Coronary artery (tissue), 2 donors: ENCODE measurements at regions not wholly inside any gene's neighbourhood (a gene's known extent, or its start where the extent isn't known, plus 50 kb on each side); places are given as distances from the start of the nearest gene placed in this dataset.
"Not testable (repeated sequence)": the region's sequence is repeated elsewhere in the genome, so short reads cannot be mapped to it uniquely, and the experiment has no call there.

Experiments
- DNase-seq: peaks from one replicate; pipeline ENCODE4 v3.0.0-alpha.2; 2017; ENCODE audit warnings: low spot score
- H3K27ac ChIP-seq, 2 donors: fragments of 200-600 bp; sonication (generic); one replicate each; pipeline ENCODE4 v1.5.1; 2016 to 2019
- H3K4me3 ChIP-seq: fragments of 200-600 bp; sonication (generic); 2 replicates; pipeline ENCODE4 v1.5.1; 2016; ENCODE audit warnings: mild to moderate bottlenecking, moderate library complexity
- TF ChIP-seq, protein P1 (sequence below): fragments of 200-600 bp; sonication (generic); IDR thresholded peaks from one replicate; pipeline ENCODE4 v1.5.1; 2019; ENCODE audit warnings: antibody characterized with exemption

DNA sequence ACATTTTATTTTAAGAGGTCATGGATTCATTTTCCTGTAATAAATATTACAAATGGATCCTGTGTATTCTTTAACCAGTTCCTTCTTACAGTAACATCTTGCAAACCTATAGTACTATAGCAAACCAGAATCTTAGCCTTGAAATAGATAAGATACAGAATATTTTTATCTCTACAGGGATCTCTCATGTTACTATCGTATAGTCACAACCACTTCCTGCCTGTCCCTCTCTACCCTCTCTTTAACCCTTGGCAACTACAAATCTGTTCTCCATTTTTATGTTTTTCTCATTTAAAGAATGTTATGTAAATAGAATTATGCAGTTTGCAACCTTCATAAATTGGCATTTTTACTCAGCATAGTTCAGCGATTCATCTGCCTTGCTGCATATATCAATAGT is 454.0 kb downstream of the DIRAS2 start:
- Histone ChIP-seq H3K4me3 (no peak overlapping the region), H3K27ac (no peak overlapping the region)
- TF ChIP-seq, protein P1, sequence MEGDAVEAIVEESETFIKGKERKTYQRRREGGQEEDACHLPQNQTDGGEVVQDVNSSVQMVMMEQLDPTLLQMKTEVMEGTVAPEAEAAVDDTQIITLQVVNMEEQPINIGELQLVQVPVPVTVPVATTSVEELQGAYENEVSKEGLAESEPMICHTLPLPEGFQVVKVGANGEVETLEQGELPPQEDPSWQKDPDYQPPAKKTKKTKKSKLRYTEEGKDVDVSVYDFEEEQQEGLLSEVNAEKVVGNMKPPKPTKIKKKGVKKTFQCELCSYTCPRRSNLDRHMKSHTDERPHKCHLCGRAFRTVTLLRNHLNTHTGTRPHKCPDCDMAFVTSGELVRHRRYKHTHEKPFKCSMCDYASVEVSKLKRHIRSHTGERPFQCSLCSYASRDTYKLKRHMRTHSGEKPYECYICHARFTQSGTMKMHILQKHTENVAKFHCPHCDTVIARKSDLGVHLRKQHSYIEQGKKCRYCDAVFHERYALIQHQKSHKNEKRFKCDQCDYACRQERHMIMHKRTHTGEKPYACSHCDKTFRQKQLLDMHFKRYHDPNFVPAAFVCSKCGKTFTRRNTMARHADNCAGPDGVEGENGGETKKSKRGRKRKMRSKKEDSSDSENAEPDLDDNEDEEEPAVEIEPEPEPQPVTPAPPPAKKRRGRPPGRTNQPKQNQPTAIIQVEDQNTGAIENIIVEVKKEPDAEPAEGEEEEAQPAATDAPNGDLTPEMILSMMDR: no peak
- DNase-seq: no peak

DNA sequence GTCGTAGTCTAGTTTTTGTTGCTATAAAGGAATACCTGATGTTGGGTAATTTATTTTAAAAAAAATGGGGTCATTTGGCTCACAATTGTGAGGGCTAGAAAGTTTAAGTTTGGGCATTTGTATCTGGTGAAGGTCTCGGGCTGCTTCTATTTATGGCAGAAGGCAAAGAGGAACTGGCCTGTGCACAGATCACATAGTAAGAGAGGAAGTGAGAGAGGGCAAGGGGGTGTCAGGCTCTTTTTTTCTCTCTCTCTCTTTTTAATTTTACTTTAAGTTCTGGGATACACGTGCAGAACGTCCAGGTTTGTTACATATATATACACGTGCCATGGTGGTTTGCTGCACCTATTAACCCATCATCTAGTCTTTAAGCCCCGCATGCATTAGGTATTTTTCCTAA is 453.3 kb downstream of the DIRAS2 start:
- H3K4me3 ChIP-seq: no peak overlapping the region
- no peak overlapping the region for H3K27ac ChIP-seq
- TF ChIP-seq, protein P1: no peak
- DNase-seq: no peak

DNA sequence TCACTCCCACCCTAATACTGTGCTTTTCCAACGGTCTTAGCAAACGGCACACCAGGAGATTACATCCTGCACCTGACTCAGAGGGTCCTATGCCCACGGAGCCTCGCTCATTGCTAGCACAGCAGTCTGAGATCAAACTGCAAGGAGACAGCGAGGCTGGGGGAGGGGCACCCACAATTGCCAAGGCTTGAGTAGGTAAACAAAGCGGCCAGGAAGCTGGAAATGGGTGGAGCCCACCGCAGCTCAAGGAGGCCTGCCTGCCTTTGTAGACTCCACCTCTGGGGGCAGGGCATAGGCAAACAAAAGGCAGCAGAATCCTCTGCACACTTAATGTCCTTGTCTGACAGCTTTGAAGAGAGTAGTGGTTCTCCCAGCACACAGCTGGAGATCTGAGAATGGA is 450.2 kb downstream of the DIRAS2 start:
- not testable (repeated sequence) for DNase-seq, H3K4me3 ChIP-seq, H3K27ac ChIP-seq

DNA sequence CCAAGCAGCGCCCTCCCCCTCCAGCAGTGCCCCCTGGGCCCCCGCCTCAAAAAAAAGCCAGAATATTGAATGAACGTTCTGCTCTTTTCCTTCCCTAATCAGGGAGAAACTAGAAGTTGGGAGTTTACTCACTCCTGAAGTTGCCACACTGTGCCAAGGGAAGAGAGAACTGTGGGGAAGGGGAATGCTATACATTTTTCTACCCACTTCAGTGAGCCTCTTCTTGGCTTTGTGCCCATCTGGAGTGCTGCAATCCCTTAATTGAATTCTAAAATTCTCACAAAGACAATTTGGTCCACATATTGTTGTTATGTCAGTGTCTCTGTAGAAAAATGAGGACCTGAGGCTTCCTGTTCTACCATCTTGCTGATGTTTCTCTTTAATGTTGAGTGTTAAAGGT is 443.7 kb downstream of the DIRAS2 start:
- Histone ChIP-seq H3K4me3 (no peak overlapping the region), H3K27ac (no peak overlapping the region)
- DNase-seq: no peak
- TF ChIP-seq, protein P1: no peak

DNA sequence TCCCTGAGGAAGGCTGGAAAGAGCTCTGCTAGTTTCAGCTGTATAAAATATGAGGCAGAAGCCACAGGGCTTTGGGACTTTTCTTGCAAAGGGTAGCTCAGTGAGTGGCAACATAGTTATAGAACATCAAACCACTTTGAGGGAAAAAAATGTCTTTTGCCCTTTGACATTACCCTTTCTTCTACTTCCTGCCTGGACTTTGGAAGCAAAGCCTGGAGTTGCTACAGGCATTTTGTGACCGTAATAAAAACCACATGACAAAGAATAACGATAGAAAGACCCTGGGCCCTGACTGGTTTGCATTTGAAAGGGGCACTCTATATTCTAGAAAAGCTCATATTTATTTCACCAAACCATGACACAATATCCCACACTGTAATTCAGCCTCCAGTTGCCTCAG is 440.9 kb downstream of the DIRAS2 start:
- TF ChIP-seq, protein P1: no peak
- DNase-seq: no peak
- no peak overlapping the region for H3K4me3 ChIP-seq
- no peak overlapping the region for H3K27ac ChIP-seq

DNA sequence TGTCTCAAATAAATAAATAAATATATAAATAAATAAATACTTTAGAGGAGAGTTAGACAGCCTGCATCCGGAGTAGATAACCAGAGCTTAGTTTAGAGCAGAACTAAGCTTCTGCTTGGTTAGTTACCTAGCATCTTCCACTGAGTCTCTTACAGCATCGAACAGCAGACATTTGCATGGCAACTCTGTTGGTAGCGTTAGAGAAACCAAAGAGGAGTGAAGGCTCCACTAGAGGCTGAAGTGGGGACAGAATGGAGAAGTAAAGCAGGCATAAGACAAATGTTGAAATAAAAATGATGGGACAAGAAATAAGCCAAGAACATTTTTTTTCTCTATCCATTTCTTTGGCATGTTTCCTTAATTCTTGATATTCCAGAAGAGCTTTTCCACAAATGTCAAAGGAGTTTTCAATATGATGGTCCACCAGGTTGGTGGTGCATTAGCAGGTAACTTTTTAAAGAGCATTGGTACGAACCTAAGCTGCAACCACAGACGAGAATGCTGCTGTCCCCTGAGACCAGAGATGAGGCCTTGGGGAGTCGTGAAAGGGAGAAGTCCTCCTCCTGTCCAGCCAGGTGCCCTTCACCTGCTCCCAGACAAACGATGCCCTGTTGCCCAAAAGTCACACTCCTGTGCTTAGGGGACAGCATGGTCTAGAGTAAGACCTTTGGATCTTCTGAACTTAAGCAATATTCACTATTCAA is 438.3 kb downstream of the DIRAS2 start:
- DNase-seq: no peak
- Histone ChIP-seq H3K27ac (no peak overlapping the region), H3K4me3 (no peak overlapping the region)
- TF ChIP-seq, protein P1: no peak

DNA sequence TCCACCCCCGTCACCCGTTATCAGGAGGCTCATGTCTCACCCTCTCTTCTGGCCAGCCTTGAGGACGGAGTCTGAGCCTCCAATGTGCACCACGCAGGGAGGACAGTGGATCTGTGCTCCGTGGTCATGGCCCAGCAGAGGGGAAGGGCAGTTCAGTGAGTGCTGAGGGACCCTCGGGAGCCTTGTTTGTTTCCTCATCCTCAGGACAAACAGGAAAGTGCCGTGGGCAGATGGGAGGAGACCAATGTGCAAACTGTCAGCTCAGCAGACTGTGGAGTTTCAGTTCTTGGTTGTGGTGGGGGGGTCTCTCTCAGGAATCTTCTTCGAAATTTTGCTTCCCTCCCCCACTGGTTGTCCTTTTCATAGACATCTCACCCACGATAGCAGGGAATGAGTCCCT is 429.6 kb downstream of the DIRAS2 start:
- peak overlapping the region in 1 of 2 donors; percentile 21 for H3K27ac ChIP-seq
- H3K4me3 ChIP-seq, DNase-seq: not testable (repeated sequence)

DNA sequence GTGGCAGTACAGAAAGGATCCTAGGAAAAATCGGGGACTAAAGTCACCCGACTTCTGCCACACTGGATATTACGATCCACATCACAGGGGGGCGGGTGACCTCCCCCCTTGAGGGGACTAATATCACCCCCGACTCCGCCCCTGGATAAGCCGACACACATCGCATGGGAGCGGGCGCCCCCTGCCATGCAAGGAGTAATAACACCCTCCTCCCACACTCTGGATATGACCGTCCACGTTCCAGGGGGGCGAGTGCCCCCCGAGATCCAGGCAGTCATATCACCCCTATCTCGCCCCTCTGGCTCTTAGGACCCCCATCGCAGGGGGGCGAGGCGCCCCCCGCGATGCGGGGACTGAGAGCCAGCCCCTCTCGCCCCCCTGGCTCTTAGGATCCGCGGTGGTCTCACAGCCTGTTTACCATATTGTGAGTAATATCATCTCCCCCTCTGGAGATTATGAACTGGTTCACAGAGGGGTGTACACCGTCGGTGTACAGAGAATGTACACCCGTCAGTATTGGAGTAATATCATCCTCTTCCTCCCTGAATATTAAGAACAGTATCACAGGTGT is 423.0 kb downstream of the DIRAS2 start:
- H3K4me3 ChIP-seq: no peak overlapping the region
- TF ChIP-seq, protein P1: no peak
- no peak for DNase-seq
- no peak overlapping the region for H3K27ac ChIP-seq

DNA sequence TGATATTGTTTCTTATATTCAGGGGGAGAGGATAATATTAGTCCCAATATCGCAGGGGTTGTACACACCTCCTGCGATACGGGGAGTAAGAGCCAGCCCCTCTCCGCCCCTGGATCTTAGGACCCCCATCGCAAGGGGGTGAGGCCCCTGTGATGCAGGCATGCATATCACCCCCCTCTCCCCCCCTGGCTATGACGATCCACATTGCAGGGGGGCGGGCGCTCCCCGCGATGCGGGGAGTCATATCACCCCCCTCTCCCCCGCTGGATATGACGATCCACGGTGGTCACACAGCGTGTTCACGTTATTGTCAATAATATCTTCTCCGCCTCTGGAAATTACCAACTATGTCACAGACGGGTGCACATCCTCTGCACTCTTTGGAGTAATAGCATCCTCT is 420.7 kb downstream of the DIRAS2 start:
- not testable (repeated sequence) for H3K27ac ChIP-seq, H3K4me3 ChIP-seq, DNase-seq
